Erythroblast (primary cell): ENCODE measurements at regions not wholly inside any gene's neighbourhood (a gene's known extent, or its start where the extent isn't known, plus 50 kb on each side); places are given as distances from the start of the nearest gene placed in this dataset.
"Not testable (repeated sequence)": the region's sequence is repeated elsewhere in the genome, so short reads cannot be mapped to it uniquely, and the experiment has no call there.

Experiments used
- DNase-seq, 2 experiments: peaks; one replicate each; lab custom pipeline; 2025; lab: John Stamatoyannopoulos, UW
- GATA1 ChIP-seq: IDR thresholded peaks from 2 replicates; pipeline ENCODE4 v1.6.1; 2011; ENCODE audit warnings: low read depth, mild to moderate bottlenecking, control low read depth, low read length, moderate library complexity
- POLR2A ChIP-seq: IDR thresholded peaks from 2 replicates; pipeline ENCODE4 v1.6.1; 2011; ENCODE audit warnings: mild to moderate bottlenecking, low read length

DNA sequence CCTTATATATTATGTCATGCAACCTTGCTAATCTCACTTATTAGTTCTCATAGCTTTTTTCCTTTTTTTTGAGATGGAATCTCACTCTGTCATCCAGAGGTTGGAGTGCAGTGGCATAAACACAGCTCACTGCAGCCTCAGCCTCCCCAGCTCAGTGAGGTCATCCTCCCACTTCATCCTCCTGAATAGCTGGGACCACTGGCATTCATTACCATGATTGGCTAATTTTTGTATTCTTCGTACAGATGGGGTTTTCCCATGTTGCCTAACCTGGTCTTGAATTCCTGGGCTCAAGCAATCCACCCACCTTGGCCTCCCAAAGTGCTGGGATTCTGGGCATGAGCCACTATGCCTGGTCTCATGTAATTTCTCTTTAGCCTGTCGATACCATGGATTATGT lies 89.1 kb upstream of the TRIM24 start:
- TF ChIP-seq GATA1, result no peak
- no peak for DNase-seq

GRCh38 chr7:138374119-138374693 lies 85.9 kb upstream of the TRIM24 start:
- TF ChIP-seq GATA1, result no peak
- TF ChIP-seq POLR2A, result no peak
- DNase-seq, result peak in 1 of 2 experiments; percentile 19

DNA sequence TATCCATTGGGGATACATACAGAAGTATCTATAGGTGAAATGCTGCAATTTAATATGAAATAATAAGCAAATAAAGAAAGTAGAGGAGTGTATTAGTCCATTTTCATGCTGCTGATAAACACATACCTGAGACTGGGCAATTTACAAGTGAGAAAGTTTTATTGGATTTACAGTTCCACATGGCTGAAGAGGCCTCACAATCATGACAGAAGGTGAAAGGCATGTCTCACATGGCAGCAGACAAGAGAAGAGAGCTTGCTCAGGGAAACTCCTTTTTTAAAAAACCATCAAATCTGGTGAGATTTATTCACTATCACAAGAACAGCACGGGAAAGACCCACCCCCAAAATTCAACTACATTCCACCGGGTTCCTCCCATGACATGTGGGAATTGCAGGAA lies 82.8 kb upstream of the TRIM24 start:
- no peak for DNase-seq
- TF ChIP-seq POLR2A (no peak), GATA1 (no peak)

DNA sequence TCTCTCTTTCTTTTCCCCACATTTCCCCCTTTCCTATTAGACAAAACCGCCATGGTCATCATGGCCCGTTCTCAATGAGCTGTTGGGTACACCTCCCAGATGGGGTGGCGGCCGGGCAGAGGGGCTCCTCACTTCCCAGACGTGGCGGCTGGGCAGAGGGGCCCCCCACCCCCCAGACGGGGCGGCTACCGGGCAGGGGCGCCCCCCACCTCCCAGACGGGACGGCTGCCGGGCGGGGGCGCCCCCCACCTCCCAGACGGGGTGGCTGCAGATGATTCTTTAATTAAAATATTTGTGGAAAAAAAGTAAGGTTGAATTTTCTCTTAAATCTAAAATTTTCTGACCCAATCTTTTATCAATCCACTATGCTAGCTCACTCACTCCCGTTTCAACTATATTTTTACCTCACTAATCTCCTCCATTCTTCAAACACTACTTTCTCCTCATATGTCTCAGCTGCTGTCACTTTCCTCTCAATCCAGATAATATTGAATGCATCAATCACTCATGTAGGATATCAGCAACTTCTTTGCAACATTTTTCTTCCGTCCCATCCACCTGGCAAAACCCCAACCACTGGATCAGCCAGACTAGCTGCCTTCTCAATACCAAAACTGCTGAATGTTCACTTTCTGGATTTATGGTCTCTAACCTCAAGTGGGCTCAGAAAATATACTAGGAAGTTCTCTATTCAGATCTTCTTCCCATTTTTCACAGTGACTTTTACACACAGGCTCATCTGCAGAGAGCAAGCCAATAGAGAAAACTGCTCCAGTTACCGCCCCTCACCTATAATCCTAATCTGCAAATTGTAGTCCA lies 81.1 kb upstream of the TRIM24 start:
- TF ChIP-seq POLR2A, result no peak
- TF ChIP-seq GATA1, result no peak
- no peak for DNase-seq

GRCh38 chr7:138382862-138383565 lies 77.0 kb upstream of the TRIM24 start:
- no peak for DNase-seq
- TF ChIP-seq POLR2A (no peak), GATA1 (no peak)

GRCh38 chr7:138386821-138387220 lies 73.2 kb upstream of the TRIM24 start:
- no peak for DNase-seq
- TF ChIP-seq POLR2A, result no peak
- TF ChIP-seq GATA1, result no peak

DNA sequence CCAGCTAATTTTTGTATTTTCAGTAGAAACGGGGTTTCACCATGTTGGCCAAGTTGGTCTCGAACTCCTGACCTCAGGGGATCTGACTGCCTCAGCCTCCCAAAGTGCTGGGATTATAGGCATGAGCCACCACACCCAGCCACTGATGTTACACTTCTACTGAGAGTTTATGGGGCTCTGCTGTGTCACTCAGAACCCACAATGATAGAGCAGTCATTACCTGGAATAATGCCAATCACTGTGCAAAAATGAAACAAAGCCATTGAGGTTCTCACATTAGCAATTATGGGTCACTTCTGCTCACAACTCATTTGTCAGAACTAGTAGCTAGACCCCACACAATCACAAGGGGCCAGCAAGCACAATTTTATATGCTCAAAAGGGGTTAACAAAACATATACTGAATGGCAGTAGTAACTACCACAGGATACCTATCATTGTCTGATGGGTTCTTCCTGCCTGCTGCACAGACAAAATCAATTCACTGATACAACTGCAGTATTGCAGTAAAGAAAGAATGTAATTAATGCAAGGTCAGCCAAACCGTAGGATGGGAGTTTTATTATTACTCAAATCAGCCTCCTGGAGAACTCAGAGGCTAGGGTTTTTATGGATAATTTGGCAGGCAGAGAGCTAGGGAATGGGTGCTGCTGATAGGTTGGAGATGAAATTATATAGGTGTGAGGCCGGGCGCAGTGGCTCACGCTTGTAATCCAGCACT lies 72.1 kb upstream of the TRIM24 start:
- TF ChIP-seq GATA1 (no peak), POLR2A (no peak)
- DNase-seq, result peak; percentile 64 to 81

GRCh38 chr7:138388673-138389491 lies 71.2 kb upstream of the TRIM24 start:
- TF ChIP-seq POLR2A (no peak), GATA1 (no peak)

DNA sequence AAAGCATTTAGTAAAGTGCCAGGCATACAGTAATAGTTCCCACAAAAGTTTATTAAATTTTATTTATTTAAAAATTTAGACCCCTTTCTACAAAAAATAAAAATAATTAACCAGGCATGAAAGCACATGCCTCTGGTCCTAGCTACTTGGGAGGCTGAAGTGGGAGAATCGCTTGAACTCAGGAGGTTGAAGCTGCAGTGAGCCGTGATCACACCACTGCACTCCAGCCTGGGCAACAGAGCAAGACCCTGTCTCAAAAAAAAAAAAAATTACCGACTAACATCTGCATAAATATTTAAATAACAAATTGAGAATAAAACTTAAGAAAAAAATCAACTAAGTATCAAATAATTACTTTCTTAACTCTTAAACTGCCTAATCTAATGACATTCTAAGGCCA lies 64.3 kb upstream of the TRIM24 start:
- no peak for DNase-seq
- TF ChIP-seq POLR2A (no peak), GATA1 (no peak)

More at GRCh38 chr7:138388673-138389491, 71.2 kb upstream of the TRIM24 start:
- DNase-seq, result peak; percentile 18 to 36

- no peak for DNase-seq
- TF ChIP-seq GATA1 (no peak), POLR2A (no peak)
Measured at GRCh38 chr7:138396251-138397070, 63.6 kb upstream of the TRIM24 start.

- DNase-seq, result not testable (repeated sequence)
Measured at GRCh38 chr7:138397071-138397433, 63.0 kb upstream of the TRIM24 start.

DNA sequence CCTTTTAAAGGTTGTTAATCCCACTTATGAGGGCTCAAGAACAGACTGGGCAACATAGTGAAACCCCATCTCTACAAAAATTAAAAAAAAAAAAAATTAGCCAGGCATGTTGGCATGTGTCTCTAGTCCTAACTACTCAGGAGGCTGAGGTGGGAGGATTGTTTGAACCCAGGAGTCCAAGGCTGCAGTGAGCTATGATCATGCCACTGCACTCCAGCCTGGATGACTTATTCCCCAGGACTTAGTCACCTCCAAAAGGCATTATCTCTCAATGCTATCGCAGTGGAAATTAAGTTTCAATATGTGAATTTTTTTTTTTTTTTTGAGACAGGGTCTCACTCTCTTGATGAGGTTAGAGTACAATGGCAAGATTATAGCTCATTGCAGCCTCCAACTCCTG lies 61.2 kb upstream of the TRIM24 start:
- no peak for DNase-seq
- TF ChIP-seq POLR2A (no peak), GATA1 (no peak)

- DNase-seq, result peak; percentile 51 to 71
- TF ChIP-seq GATA1 (no peak), POLR2A (no peak)
Measured at GRCh38 chr7:138400400-138400886, 59.6 kb upstream of the TRIM24 start.
